ENCODE measurements at regions not wholly inside any gene's neighbourhood (a gene's known extent, or its start where the extent isn't known, plus 50 kb on each side); places are given as distances from the start of the nearest gene placed in this dataset.

DNA sequence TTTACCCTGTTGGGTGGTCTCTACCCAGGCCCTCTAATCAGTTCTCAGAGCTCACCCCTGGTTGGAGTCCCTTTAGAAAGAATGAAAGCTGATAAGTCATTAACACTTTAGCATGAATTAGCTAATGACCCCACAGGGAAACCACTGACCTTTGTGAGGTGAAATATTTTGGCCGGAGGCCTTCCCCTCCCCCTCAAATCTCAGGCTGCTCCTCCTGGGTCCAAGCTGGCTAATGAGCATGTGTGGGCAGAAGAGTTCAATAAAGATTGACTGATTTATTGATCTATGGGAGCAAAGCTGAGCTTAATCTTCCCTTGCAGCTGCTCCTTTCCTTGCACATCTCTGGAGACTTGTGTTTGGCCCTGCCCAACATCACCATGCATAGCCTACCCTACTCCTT lies 78.8 kb upstream of the CCDC85A start:
- no peak for DNase-seq

DNA sequence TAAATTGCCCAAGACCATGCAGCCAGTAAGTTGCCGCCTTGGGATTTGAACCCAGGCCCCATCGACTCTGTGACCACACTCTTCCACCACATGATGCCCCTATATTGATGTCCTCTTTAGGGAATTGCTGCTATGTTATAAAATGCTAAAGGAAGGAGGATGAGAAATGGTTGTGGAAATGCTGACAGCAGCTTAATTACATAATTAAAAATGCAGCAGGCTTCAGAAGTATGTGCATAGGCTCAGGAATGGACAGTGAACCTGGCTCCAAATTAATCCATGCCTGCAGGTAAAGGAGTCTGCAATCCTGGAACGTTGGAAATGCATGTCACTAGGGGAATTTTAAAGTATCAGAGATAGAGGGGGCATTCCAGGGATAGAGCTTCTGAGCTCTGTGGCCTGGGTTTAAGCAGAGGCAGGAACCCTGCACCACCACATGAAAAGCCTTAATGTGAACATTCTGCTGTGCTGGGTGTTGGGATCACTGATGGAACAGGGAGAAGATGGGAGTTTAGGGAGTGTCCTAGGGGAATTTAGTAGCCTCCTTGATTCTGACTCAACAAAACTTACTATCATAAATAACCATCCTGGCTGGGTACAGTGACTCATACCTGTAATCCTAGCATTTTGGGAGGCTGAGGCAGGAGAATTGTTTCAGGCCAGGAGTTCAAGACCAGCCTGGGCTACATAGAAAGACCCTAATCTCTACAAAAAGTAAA lies 76.1 kb upstream of the CCDC85A start:
- no peak for DNase-seq

DNA sequence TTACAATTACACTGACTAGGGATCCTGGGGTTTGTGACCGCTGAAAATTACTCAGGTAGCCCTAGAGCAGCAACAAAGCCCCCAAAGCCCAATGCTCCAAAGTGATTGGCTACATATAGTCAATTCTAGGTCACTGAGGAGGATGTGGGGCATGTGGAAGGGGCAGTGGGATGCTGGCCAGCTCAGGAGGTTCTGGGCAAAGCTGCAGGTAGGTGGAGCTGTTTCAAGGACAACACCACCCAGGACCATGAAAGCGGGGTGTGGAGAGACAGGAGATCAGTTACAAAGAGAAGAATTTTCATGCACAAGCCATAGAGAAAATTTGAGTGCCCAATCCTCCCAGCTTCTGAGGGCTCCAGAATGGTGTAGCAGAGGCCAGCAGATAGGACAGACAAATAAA lies 75.0 kb upstream of the CCDC85A start:
- DNase-seq, result no peak

DNA sequence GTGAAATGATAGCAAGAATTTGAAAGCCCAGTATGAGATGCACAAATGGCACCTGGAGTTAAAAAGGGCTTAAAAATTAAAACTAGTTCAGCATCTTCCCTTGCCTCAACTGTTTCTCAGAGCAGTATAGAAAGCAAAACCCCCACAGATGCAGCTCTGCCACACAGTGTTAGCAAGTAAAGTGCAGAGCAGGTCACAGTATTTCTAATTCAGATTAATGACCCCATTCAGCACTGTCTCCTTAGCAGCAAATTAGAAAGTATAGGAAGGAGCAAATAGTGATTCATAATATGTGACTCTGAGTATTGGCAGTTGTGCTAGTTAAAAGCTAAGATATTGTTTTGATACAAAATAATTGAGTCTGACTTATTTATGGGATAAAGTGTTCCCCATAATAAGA lies 73.8 kb upstream of the CCDC85A start:
- DNase-seq, result no peak

DNA sequence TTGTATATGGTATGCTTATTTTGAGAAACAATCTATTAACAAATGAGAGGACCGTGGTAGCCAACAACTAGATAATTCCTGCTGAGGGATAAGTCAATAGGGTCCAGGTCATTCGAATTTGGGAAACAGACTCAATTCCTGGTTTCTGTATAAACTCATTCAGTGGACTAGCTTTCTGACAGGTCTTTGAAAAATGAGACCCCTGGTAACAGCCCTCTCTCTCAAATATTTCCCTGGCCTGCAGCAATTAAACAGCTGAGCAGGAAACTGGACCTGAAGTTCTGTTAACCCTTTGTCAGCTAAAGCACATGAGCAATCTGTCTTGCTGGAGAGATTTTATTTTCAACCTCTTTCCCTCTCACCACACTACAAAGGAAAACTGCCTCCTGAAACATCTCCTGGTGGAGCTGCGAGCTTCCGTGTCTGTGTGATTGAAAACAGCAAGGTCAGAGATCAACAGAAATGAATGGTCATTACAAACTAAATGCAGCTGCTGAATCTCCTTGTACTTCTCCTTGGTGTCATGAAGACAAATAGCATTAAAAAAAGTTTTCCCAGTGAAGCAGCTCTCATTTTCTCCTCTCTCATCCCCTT lies 70.3 kb upstream of the CCDC85A start:
- DNase-seq, result no peak

DNA sequence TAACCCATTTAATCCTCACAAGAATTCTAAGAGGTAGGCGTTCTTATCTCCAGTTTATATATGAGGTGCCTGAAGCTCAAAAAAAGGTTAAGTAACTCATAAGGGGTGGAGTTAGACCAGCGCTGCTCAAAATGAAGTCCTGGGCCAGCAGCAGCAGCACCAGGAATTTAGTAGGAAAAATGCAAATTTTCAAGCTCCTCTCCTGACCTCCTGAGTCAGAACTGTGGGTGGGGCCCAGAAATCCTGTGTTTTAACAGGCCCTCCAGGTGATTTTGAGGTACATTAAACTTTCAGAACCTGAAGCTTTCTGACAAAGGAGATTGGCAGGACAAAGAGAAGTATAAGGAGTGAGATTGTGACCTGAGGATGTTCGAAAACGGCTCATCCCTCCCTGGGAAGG lies 66.0 kb upstream of the CCDC85A start:
- DNase-seq, result no peak

DNA sequence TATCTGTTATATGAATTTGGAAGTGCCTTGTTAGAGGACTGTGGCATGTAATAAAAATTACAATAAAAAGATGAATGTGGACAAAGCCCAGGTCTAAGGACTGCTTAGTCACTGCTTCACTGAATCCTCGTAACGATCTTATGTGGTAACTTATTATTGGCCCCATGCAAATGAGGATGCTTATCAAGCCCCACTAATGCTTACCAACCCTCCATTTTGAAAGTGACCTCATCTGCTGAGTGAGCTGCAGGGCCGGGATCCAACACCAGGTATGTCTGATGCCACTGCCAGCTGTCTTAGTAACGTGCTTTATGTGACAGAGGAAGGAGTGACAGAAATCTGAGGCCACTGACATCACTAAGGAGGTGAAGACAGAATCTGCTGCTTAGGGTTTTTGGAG lies 65.3 kb upstream of the CCDC85A start:
- DNase-seq, result no peak

DNA sequence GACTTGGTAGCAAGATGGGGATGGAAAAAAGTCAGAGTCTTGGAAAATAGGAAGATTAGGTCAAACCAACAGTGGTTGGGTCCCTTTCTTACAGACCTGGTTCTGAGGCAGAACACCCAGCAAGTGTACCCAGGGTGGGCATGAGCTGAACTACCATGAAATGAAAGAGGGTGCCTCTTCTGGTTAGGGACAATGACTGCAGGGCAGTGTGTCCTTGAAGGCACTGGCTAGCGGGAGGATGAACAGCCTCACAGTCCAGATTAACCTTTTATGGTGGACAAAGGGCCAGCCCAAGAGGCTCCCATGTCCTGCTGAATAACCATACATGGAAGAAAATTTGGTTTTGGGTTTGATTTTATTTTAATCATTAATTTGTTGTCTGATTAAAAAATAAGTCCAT lies 61.8 kb upstream of the CCDC85A start:
- DNase-seq, result no peak

DNA sequence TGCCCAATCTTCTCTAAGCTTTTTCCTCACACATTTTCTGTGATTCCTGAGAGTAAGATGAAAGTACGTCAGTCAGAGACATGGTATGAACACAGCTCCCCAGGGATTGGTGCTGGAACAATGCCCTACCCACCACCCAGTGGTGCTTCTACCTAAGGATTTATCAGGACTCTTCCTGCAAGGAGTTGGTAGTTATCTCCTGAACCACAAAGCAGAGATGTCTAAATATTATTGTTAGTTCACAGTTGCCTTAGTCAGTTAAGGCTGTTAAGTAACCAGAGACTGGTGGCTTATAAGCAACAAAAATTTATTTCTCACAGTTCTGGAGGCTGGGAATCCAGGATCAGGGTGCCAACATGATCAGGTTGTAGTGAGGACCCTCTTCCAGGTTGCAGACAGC lies 60.3 kb upstream of the CCDC85A start:
- no peak for DNase-seq

DNA sequence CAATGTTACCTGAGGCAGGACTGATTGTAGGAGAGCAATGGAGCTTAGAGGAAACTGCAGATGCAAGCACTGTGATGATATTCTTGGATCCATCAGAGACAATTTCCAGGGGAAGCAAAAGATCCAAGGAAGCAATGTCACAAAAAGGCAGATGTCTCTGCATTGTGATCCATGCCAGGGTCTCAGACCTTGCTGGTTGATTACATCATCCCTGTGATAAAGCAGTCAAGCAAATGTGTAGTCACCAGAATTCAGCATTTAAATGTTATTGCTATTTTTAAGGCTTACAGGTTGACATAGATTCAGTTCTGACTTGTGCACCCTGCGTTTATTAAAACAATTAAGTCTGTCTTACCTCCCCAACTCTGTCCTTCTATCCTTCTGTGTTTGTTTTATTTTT lies 56.8 kb upstream of the CCDC85A start:
- no peak for DNase-seq

DNA sequence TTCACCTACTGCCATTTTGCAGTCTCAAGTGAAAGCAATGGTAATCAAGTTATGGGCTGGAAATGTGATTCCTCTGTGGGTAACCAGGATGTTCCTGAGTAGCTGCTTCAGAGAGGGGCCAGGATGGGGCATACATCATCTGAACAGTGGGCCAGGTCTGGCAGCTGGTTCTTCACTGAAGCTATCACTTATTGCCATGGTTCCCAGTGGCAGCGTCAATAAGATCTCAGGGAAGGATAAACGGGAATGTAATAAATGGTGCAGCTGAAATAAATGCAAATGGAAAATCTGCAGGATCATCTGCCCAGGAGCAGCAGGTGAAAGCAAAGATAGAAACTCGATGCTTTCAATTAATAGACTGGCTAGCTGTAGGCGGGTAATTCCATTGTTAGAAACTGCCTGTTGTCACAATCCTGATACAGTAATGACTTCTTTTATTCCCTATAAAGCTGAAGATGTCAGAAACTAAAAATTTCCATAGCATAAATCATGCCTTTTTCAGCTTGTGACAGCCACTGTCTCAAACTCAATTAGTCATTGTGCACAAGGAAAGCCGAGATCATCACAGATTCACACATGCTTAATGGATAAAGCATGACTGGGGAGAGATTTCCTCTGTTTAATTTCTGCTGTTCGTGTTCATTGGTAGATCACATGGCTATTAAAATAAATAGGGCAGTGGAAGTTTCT lies 56.2 kb upstream of the CCDC85A start:
- DNase-seq, result peak; percentile 57

DNA sequence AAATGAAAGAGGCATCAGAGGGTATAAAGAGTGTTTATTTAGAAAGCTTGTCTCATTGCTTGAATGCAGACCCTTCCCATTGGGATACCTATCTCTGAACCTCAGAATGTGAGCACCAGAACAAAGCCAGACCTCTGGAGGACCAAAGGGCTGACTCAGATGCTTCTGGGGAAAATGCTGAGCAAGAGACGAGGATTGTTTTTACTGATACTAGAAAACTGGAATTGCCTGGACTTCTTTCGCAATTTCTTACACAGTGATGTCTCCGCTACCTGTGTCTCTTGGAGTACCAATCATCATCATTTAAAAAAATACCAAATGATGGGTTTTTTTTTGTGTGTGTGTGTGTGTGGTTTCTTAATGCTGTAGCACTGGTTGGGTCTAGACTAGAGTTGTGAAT lies 55.6 kb upstream of the CCDC85A start:
- no peak for DNase-seq

DNA sequence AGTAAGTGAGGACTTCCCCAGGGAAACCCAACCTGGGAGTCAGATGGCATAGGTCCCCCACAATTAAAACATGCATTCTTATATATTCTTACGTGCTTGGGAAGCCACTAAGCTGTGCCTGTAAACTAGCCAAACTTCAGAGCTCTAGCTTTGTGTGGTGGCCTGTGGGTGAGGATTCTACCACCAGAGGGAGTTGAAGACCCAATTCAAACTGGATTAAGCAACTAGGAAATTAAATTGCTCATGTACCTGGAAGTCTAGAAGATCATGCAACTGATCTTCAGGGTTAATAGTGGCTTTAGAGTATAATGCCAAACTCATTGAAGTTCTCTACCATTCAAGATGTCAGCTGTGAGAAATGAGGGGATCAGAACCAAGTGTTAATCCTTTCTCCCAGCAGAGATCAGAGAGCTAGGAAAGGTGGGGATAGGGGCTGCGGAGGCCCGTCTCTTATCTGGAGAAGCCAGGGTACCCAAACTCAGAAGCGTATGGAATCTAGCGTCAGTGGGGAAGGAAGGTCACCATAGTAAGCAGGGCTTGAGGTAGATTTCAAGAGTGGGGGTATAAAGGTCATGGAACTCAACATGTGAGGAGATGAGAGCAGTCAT lies 53.2 kb upstream of the CCDC85A start:
- DNase-seq, result peak; percentile 35

DNA sequence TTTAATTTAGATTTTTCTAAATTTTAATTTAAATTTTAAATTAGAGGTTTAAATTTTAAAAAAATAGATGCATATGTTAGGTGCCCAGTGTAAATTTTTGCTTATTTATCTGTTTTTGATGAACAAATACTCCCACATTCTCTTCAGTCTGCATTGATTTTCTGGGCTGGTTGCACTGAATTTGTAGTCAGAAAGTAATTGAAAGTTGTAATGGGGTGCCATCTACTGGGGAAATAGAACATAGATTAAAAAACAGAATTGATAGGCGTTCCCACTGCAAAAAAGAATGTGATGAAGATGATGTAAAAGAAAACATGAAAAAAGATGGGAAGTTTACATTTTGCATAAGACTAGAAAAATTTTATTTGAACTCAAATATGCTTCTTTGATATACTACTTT lies 51.7 kb upstream of the CCDC85A start:
- peak; percentile 52 for DNase-seq

DNA sequence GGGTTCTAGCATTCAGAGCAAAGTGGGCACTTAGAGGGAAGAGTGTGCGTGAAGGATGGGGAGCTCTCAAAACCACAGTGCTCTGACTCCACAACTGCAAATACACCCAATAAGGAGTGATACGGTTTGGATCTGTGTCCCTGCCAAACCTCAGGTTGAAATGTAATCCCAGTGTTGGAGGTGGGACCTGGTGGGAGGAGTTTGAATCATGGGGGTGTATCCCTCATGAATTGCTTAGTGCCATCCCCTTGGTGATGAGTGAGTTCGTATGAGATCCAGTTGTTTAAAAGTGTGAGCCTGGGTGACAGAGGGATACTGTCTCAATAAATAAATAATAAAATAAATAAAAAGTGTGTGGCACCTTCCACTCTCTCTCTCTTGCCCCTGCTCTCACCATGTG lies 50.3 kb upstream of the CCDC85A start:
- DNase-seq, result no peak

DNA sequence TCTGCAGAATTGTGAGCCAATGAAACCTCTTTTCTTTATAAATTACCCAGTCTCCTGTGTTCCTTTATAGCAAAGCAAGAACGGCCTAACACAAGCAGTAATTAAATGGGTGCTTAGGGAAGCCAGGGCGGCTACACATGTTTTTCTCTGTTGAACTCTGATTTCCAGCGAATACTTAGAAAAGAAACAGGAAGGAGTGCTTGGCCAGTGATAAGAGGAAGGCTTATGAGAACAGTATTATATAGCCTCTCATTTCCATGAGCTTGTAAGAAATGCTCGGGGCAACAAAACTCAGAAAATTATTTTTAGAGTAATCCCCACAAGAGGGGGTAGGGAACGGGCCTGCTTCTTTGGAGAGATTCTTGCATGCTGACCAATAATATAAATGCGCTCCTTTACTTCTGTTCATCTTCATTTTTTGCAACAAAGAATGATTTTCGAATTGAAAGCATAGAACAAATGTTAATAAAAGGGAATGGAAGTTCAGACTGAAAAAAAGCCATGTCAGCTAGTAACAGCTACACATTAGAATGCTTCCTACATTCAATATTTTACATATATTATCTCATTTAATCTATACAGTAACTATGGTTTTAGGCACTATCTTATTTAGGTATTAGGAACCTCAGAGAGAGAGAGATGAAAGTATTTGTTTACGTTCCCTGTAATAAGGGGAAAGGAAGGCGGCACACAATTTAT lies 49.7 kb upstream of the CCDC85A start:
- DNase-seq, result no peak

All from NCI-H1105 treated with DMSO at 0.1 percent for 48 hours (cell line).